Transverse colon (tissue), 4 donors: ENCODE measurements at regions not wholly inside any gene's neighbourhood (a gene's known extent, or its start where the extent isn't known, plus 50 kb on each side); places are given as distances from the start of the nearest gene placed in this dataset.
"Not testable (repeated sequence)": the region's sequence is repeated elsewhere in the genome, so short reads cannot be mapped to it uniquely, and the experiment has no call there.

ENCODE experiments used
- POLR2A ChIP-seq: fragments of 450-650 bp; IDR thresholded peaks from one replicate; pipeline ENCODE4 v1.6.1; 2016; ENCODE audit warnings: antibody characterized with exemption, mild to moderate bottlenecking, moderate library complexity
- POLR2AphosphoS5 ChIP-seq, 3 donors: sonication (generic); formaldehyde crosslinking; IDR thresholded peaks; one replicate each; pipeline ENCODE4 v1.6.1; 2016; ENCODE audit warnings: antibody characterized with exemption in 3 of 3
- TF ChIP-seq, protein P1 (sequence below), 5 experiments: fragments of 200-600 bp in 3 of 5; fragments of 450-650 bp in 2 of 5; sonication (generic) in 3 of 5; IDR thresholded peaks; 1 replicate in 2 of 5; 2 replicates in 3 of 5; pipeline ENCODE4 v1.5.1; 2016 to 2017; ENCODE audit warnings: antibody characterized with exemption in 5 of 5, inconsistent platforms in 3 of 5, mild to moderate bottlenecking in 2 of 5, moderate library complexity in 1 of 5

DNA sequence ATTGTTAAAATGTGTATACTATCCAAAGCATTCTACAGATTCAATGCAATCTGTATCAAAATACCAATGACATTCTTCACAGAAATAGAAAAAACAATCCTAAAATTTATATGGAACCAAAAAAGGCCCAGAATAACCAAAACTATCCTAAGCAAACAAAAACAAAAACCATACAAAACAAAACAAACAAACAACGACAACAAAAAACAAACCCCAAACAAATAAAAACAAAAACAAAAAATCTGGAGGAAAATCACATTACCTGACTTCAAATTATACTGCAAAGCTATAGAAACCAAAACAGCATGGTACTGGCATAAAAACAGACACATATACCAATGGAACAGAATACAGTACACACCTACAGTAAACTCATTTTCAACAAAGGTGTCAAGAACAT, 98.0 kb downstream of the TTC6 start:
- TF ChIP-seq, protein P1, sequence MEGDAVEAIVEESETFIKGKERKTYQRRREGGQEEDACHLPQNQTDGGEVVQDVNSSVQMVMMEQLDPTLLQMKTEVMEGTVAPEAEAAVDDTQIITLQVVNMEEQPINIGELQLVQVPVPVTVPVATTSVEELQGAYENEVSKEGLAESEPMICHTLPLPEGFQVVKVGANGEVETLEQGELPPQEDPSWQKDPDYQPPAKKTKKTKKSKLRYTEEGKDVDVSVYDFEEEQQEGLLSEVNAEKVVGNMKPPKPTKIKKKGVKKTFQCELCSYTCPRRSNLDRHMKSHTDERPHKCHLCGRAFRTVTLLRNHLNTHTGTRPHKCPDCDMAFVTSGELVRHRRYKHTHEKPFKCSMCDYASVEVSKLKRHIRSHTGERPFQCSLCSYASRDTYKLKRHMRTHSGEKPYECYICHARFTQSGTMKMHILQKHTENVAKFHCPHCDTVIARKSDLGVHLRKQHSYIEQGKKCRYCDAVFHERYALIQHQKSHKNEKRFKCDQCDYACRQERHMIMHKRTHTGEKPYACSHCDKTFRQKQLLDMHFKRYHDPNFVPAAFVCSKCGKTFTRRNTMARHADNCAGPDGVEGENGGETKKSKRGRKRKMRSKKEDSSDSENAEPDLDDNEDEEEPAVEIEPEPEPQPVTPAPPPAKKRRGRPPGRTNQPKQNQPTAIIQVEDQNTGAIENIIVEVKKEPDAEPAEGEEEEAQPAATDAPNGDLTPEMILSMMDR (IDR thresholded peaks at IDR 0.05), result not testable (repeated sequence)
- TF ChIP-seq POLR2A; POLR2AphosphoS5 (IDR thresholded peaks at IDR 0.05): not testable (repeated sequence)
